ENCODE measurements at regions not wholly inside any gene's neighbourhood (a gene's known extent, or its start where the extent isn't known, plus 50 kb on each side); places are given as distances from the start of the nearest gene placed in this dataset.

- TF ChIP-seq CTCF (conservative IDR thresholded peaks at IDR 0.05) (no peak), EZH2 (IDR thresholded peaks at IDR 0.05; ENCODE audit: low read depth) (no peak)
These were observed 100.2 kb downstream of the MICALL2 start for GRCh38 chr7:1359051-1359400.

Measured in PC-9 (cell line).